Type B pancreatic cell (in vitro differentiated cells): ENCODE measurements at regions not wholly inside any gene's neighbourhood (a gene's known extent, or its start where the extent isn't known, plus 50 kb on each side); places are given as distances from the start of the nearest gene placed in this dataset.

ENCODE experiments used
- DNase-seq: peaks from one replicate; pipeline ENCODE4 v3.0.0; 2021; ENCODE audit warnings: mixed read lengths; ENCODE audit not compliant: unreplicated experiment; ENCODE audit errors: extremely low spot score
- H3K27ac Mint-ChIP-seq: 2 replicates; pipeline ENCODE4 v1.8.0; 2021; ENCODE audit warnings: mild to moderate bottlenecking, mixed read lengths
- H3K27me3 Mint-ChIP-seq: 2 replicates; pipeline ENCODE4 v1.8.0; 2021; ENCODE audit warnings: mixed read lengths
- H3K36me3 Mint-ChIP-seq: 2 replicates; pipeline ENCODE4 v1.8.0; 2021; ENCODE audit warnings: mixed read lengths
- H3K4me1 Mint-ChIP-seq: one replicate; pipeline ENCODE4 v1.8.0; 2021; ENCODE audit warnings: mixed read lengths; ENCODE audit not compliant: unreplicated experiment
- H3K4me3 Mint-ChIP-seq: 2 replicates; pipeline ENCODE4 v1.8.0; 2021; ENCODE audit warnings: mild to moderate bottlenecking, mixed read lengths
- H3K9me3 Mint-ChIP-seq: 2 replicates; pipeline ENCODE4 v1.8.0; 2021; ENCODE audit warnings: mixed read lengths
- CTCF ChIP-seq: fragments of 200-600 bp; sonication (generic); conservative IDR thresholded peaks from 2 replicates; pipeline ENCODE4 v1.5.0; 2021; ENCODE audit warnings: antibody characterized with exemption, mild to moderate bottlenecking

- no peak overlapping the region for H3K27ac Mint-ChIP-seq
- DNase-seq, result no peak
- no peak overlapping the region for H3K4me3 Mint-ChIP-seq
- peaks cover 4% of the 10 kb centered on the region for H3K9me3 Mint-ChIP-seq
- H3K36me3 Mint-ChIP-seq, result no peaks in the 10 kb centered on the region
- H3K4me1 Mint-ChIP-seq, result no peaks in the 10 kb centered on the region
- no peaks in the 10 kb centered on the region for H3K27me3 Mint-ChIP-seq
- TF ChIP-seq CTCF, result no peak
Measured at GRCh38 chr2:57979158-57979557, 67.4 kb upstream of the VRK2 start.

GRCh38 chr2:57981083-57981768, 65.4 kb upstream of the VRK2 start:
- Mint-ChIP-seq H3K9me3 (peaks cover 4% of the 10 kb centered on the region), H3K27ac (no peak overlapping the region), H3K27me3 (no peaks in the 10 kb centered on the region), H3K4me3 (no peak overlapping the region), H3K36me3 (no peaks in the 10 kb centered on the region), H3K4me1 (no peaks in the 10 kb centered on the region)
- no peak for DNase-seq
- no peak for TF ChIP-seq CTCF

GRCh38 chr2:57987835-57988573, 58.6 kb upstream of the VRK2 start:
- peaks cover 12% of the 10 kb centered on the region for H3K4me1 Mint-ChIP-seq
- no peaks in the 10 kb centered on the region for H3K27me3 Mint-ChIP-seq
- H3K36me3 Mint-ChIP-seq, result no peaks in the 10 kb centered on the region
- H3K4me3 Mint-ChIP-seq, result no peak overlapping the region
- no peak overlapping the region for H3K27ac Mint-ChIP-seq
- TF ChIP-seq CTCF, result no peak
- no peaks in the 10 kb centered on the region for H3K9me3 Mint-ChIP-seq
- no peak for DNase-seq

GRCh38 chr2:57990118-57990725, 56.4 kb upstream of the VRK2 start:
- no peaks in the 10 kb centered on the region for H3K36me3 Mint-ChIP-seq
- no peak for TF ChIP-seq CTCF
- H3K9me3 Mint-ChIP-seq, result no peaks in the 10 kb centered on the region
- H3K4me1 Mint-ChIP-seq, result peaks cover 22% of the 10 kb centered on the region
- H3K27me3 Mint-ChIP-seq, result no peaks in the 10 kb centered on the region
- H3K4me3 Mint-ChIP-seq, result no peak overlapping the region
- no peak overlapping the region for H3K27ac Mint-ChIP-seq
- no peak for DNase-seq
